ENCODE measurements at regions not wholly inside any gene's neighbourhood (a gene's known extent, or its start where the extent isn't known, plus 50 kb on each side); places are given as distances from the start of the nearest gene placed in this dataset.

- Mint-ChIP-seq H3K27me3 (ENCODE audit: insufficient read depth, unreplicated experiment) (no peaks in the 10 kb centered on the region), H3K4me1 (ENCODE audit: insufficient read depth, unreplicated experiment) (peaks cover 18% of the 10 kb centered on the region), H3K4me3 (ENCODE audit: unreplicated experiment) (no peak overlapping the region), H3K27ac (ENCODE audit: low read depth, unreplicated experiment) (no peak overlapping the region), H3K36me3 (ENCODE audit: insufficient read depth, unreplicated experiment) (no peaks in the 10 kb centered on the region), H3K9me3 (ENCODE audit: unreplicated experiment) (no peaks in the 10 kb centered on the region)
- TF ChIP-seq CTCF (IDR thresholded peaks at IDR 0.05; ENCODE audit: unreplicated experiment), result no peak
- no TSS peak for BruUV-seq (replicated peaks)
- intact Hi-C loops (cut with micrococcal nuclease), result no loop called here
- CTCF ChIA-PET, result interaction anchor here (0.6 to 0.7 kb wide), 2 partner anchors 16 to 385 kb away, joined by 3 read pairs; no protein-coding TSS in a partner anchor
- DNase-seq (ENCODE audit: unreplicated experiment), result no peak
- POLR2A ChIA-PET, result interaction anchor here (0.6 to 1.3 kb wide), 2 partner anchors 9 to 1096 kb away, joined by 3 read pairs; no protein-coding TSS in a partner anchor
Measured at GRCh38 chr21:19013916-19014315, 610.3 kb upstream of the TMPRSS15 start.

- CTCF ChIA-PET, result no interaction called here
- Mint-ChIP-seq H3K27me3 (ENCODE audit: insufficient read depth, unreplicated experiment) (no peaks in the 10 kb centered on the region), H3K27ac (ENCODE audit: low read depth, unreplicated experiment) (no peak overlapping the region), H3K4me1 (ENCODE audit: insufficient read depth, unreplicated experiment) (no peaks in the 10 kb centered on the region), H3K4me3 (ENCODE audit: unreplicated experiment) (no peak overlapping the region), H3K36me3 (ENCODE audit: insufficient read depth, unreplicated experiment) (no peaks in the 10 kb centered on the region), H3K9me3 (ENCODE audit: unreplicated experiment) (no peaks in the 10 kb centered on the region)
- no TSS peak for BruUV-seq (replicated peaks)
- TF ChIP-seq CTCF (IDR thresholded peaks at IDR 0.05; ENCODE audit: unreplicated experiment), result no peak
- POLR2A ChIA-PET, result no interaction called here
- intact Hi-C loops (cut with micrococcal nuclease), result no loop called here
- no peak for DNase-seq (ENCODE audit: unreplicated experiment)
Measured at GRCh38 chr21:19018529-19018928, 614.9 kb upstream of the TMPRSS15 start.

- peaks cover 2% of the 10 kb centered on the region for H3K4me1 Mint-ChIP-seq (ENCODE audit: insufficient read depth, unreplicated experiment)
- TF ChIP-seq CTCF (IDR thresholded peaks at IDR 0.05; ENCODE audit: unreplicated experiment), result no peak
- BruUV-seq (replicated peaks), result no TSS peak
- CTCF ChIA-PET, result no interaction called here
- H3K4me3 Mint-ChIP-seq (ENCODE audit: unreplicated experiment), result no peak overlapping the region
- no peak overlapping the region for H3K27ac Mint-ChIP-seq (ENCODE audit: low read depth, unreplicated experiment)
- POLR2A ChIA-PET, result no interaction called here
- DNase-seq (ENCODE audit: unreplicated experiment), result no peak
- H3K27me3 Mint-ChIP-seq (ENCODE audit: insufficient read depth, unreplicated experiment), result no peaks in the 10 kb centered on the region
- H3K9me3 Mint-ChIP-seq (ENCODE audit: unreplicated experiment), result no peaks in the 10 kb centered on the region
- no peaks in the 10 kb centered on the region for H3K36me3 Mint-ChIP-seq (ENCODE audit: insufficient read depth, unreplicated experiment)
- intact Hi-C loops (cut with micrococcal nuclease), result no loop called here
Measured at GRCh38 chr21:19022978-19023377, 619.4 kb upstream of the TMPRSS15 start.

- Mint-ChIP-seq H3K27me3 (ENCODE audit: insufficient read depth, unreplicated experiment) (no peaks in the 10 kb centered on the region), H3K27ac (ENCODE audit: low read depth, unreplicated experiment) (no peak overlapping the region), H3K4me3 (ENCODE audit: unreplicated experiment) (no peak overlapping the region), H3K9me3 (ENCODE audit: unreplicated experiment) (peaks cover 15% of the 10 kb centered on the region), H3K4me1 (ENCODE audit: insufficient read depth, unreplicated experiment) (peaks cover 9% of the 10 kb centered on the region), H3K36me3 (ENCODE audit: insufficient read depth, unreplicated experiment) (no peaks in the 10 kb centered on the region)
- POLR2A ChIA-PET, result no interaction called here
- intact Hi-C loops (cut with micrococcal nuclease), result no loop called here
- DNase-seq (ENCODE audit: unreplicated experiment), result no peak
- BruUV-seq (replicated peaks), result no TSS peak
- no peak for TF ChIP-seq CTCF (IDR thresholded peaks at IDR 0.05; ENCODE audit: unreplicated experiment)
- CTCF ChIA-PET, result interaction anchor here (0.5 kb wide), 1 partner anchor 58 kb away, joined by 3 read pairs; no protein-coding TSS in a partner anchor
Measured at GRCh38 chr21:19026911-19027310, 623.3 kb upstream of the TMPRSS15 start.
